ENCODE measurements at regions not wholly inside any gene's neighbourhood (a gene's known extent, or its start where the extent isn't known, plus 50 kb on each side); places are given as distances from the start of the nearest gene placed in this dataset.
A peak's percentile ranks its signal among the peaks of the same experiment; 100 is the strongest.

DNA sequence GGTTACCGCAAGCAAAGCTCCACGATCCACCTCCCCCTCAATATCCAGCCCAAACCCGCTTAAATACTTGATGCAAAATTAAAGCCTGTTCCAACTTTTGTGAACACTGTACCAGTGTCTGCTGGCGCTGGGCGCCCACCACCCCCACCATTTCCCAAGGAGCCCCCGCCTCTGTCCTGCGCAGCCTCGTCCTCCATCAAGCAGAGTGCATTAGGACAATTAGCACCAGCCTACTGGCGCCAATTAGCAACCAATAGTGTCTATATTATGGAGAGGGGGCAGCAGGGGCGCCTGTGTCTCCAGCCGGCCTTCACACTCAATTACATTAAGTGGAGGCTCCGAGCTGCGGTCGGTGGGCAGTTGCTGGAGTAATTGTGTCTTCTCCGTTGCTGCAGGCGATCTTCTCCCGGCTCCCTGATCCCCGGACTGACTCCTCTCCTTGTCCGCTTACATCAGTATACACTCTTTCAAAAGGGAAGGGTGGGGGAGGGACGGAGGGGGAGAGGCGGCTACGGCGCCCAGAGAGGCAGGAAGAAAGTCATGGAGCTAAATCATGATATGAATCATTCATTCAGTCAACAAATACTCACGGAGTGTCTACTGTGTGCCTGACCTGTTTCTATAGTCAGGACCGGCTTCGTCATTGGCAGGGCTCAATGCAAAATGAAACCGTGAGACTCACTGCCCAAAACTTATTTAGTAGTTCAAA is 707.3 kb downstream of the MED13L start:
- Histone ChIP-seq H2AFZ (ENCODE audit: low read length) (no peak overlapping the region), H3K4me2 (ENCODE audit: extremely low read depth, insufficient read depth, low read length) (peak overlapping the region; percentile 8), H3K27ac (ENCODE audit: insufficient read depth, low read length) (no peak overlapping the region), H4K20me1 (ENCODE audit: control insufficient read depth, extremely low read depth, insufficient read depth, low read length) (no peaks in the 10 kb centered on the region), H3K36me3 (ENCODE audit: control insufficient read depth, insufficient read depth, low read length) (no peaks in the 10 kb centered on the region), H3K4me3 (replicated peaks in 1 of 4; ENCODE audit: control extremely low read depth in 1 of 4, insufficient read depth in 1 of 4, low read depth in 3 of 4, low read length in 4 of 4) (peak overlapping the region in 3 of 4 experiments; percentile 4 to 33 (median 19)), H3K9me3 (ENCODE audit: control insufficient read depth, insufficient read depth, low read depth, low read length) (no peaks in the 10 kb centered on the region), H3K9ac (ENCODE audit: insufficient read depth, low read length) (no peak overlapping the region), H3K79me2 (ENCODE audit: control insufficient read depth, insufficient read depth, low read length) (no peaks in the 10 kb centered on the region), H3K4me1 (ENCODE audit: control insufficient read depth, extremely low read depth, insufficient read depth, low read length) (no peaks in the 10 kb centered on the region), H3K27me3 (ENCODE audit: control insufficient read depth, insufficient read depth, low read length) (no peaks in the 10 kb centered on the region)
- DNase-seq (ENCODE audit: low read depth in 2 of 2), result peak; percentile 18 to 73
- TF ChIP-seq, protein P1, sequence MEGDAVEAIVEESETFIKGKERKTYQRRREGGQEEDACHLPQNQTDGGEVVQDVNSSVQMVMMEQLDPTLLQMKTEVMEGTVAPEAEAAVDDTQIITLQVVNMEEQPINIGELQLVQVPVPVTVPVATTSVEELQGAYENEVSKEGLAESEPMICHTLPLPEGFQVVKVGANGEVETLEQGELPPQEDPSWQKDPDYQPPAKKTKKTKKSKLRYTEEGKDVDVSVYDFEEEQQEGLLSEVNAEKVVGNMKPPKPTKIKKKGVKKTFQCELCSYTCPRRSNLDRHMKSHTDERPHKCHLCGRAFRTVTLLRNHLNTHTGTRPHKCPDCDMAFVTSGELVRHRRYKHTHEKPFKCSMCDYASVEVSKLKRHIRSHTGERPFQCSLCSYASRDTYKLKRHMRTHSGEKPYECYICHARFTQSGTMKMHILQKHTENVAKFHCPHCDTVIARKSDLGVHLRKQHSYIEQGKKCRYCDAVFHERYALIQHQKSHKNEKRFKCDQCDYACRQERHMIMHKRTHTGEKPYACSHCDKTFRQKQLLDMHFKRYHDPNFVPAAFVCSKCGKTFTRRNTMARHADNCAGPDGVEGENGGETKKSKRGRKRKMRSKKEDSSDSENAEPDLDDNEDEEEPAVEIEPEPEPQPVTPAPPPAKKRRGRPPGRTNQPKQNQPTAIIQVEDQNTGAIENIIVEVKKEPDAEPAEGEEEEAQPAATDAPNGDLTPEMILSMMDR (conservative IDR thresholded peaks at IDR 0.05 in 1 of 2, IDR thresholded peaks at IDR 0.05 in 1 of 2; ENCODE audit: low read depth in 1 of 2, low read length in 2 of 2), result no peak
- TF ChIP-seq EZH2 (IDR thresholded peaks at IDR 0.05; ENCODE audit: low read length, missing control alignments), result no peak

DNA sequence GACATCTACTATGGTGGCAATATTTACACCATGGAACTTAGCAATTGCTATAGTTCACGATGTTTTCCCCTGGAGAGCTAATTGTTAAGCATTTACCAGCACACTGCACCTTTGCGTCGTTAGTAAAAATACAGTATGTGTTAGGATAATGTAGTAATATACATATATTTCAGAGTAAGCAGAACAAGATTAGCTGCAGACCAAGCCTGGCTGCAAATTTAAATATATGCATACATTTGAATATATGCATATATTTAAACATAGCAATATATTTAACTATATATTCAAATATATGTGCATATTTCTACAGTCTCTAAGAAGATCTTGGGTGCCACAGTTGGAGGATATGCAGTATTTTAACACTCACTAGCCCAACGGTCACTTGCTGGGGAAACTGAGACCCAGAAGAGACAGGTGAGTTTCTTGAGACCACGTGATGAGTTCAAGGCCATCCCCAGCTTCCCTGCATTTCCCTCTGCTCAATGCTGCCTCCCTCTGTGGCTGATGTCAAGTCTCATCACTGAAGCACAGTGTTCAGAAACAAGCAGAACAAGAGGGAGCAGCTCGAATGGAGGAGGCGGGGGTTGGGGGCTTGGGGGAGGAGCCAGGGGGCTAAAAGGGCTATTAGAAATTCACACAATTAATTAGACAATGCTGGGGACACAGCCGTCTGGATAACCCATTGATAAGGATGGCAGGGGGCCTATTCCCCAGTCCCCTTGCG is 708.0 kb downstream of the MED13L start:
- Histone ChIP-seq H3K4me1 (ENCODE audit: control insufficient read depth, extremely low read depth, insufficient read depth, low read length) (no peaks in the 10 kb centered on the region), H3K36me3 (ENCODE audit: control insufficient read depth, insufficient read depth, low read length) (no peaks in the 10 kb centered on the region), H3K9me3 (ENCODE audit: control insufficient read depth, insufficient read depth, low read depth, low read length) (no peaks in the 10 kb centered on the region), H3K79me2 (ENCODE audit: control insufficient read depth, insufficient read depth, low read length) (no peaks in the 10 kb centered on the region), H3K9ac (ENCODE audit: insufficient read depth, low read length) (no peak overlapping the region), H3K27me3 (ENCODE audit: control insufficient read depth, insufficient read depth, low read length) (no peaks in the 10 kb centered on the region), H2AFZ (ENCODE audit: low read length) (no peak overlapping the region), H3K27ac (ENCODE audit: insufficient read depth, low read length) (no peak overlapping the region), H3K4me3 (replicated peaks in 1 of 4; ENCODE audit: control extremely low read depth in 1 of 4, insufficient read depth in 1 of 4, low read depth in 3 of 4, low read length in 4 of 4) (no peak overlapping the region), H4K20me1 (ENCODE audit: control insufficient read depth, extremely low read depth, insufficient read depth, low read length) (no peaks in the 10 kb centered on the region), H3K4me2 (ENCODE audit: extremely low read depth, insufficient read depth, low read length) (no peak overlapping the region)
- DNase-seq (ENCODE audit: low read depth in 2 of 2), result peak in 1 of 2 donors; percentile 32
- TF ChIP-seq, protein P1 (conservative IDR thresholded peaks at IDR 0.05 in 1 of 2, IDR thresholded peaks at IDR 0.05 in 1 of 2; ENCODE audit: low read depth in 1 of 2, low read length in 2 of 2), result no peak
- TF ChIP-seq EZH2 (IDR thresholded peaks at IDR 0.05; ENCODE audit: low read length, missing control alignments), result no peak

DNA sequence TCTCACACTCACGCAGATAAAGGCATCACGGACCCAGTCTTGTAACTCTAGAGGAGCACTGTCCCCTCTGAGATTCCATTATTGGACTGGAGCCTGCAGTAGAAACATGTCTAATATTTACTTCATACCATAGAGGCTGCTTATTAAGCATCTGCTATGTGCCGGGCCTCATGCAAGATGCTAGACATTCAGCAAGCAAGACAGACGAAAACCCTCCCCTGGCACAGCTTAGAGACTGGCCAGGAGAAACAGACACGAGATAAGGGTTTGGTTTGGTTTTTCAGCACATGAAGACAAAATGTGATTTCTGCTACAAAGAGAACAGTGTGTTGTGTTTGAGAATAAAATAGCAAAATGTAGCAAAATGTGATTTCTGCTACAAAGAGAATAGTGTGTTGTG is 719.2 kb downstream of the MED13L start:
- no peak overlapping the region for H3K27ac ChIP-seq (ENCODE audit: insufficient read depth, low read length)
- no peak for DNase-seq (ENCODE audit: low read depth in 2 of 2)
- H3K36me3 ChIP-seq (ENCODE audit: control insufficient read depth, insufficient read depth, low read length), result no peaks in the 10 kb centered on the region
- no peak overlapping the region for H3K4me2 ChIP-seq (ENCODE audit: extremely low read depth, insufficient read depth, low read length)
- H3K9me3 ChIP-seq (ENCODE audit: control insufficient read depth, insufficient read depth, low read depth, low read length), result no peaks in the 10 kb centered on the region
- H3K79me2 ChIP-seq (ENCODE audit: control insufficient read depth, insufficient read depth, low read length), result no peaks in the 10 kb centered on the region
- H3K9ac ChIP-seq (ENCODE audit: insufficient read depth, low read length), result no peak overlapping the region
- TF ChIP-seq, protein P1 (conservative IDR thresholded peaks at IDR 0.05 in 1 of 2, IDR thresholded peaks at IDR 0.05 in 1 of 2; ENCODE audit: low read depth in 1 of 2, low read length in 2 of 2), result no peak
- TF ChIP-seq EZH2 (IDR thresholded peaks at IDR 0.05; ENCODE audit: low read length, missing control alignments), result no peak
- no peaks in the 10 kb centered on the region for H3K27me3 ChIP-seq (ENCODE audit: control insufficient read depth, insufficient read depth, low read length)
- H3K4me3 ChIP-seq (replicated peaks in 1 of 4; ENCODE audit: control extremely low read depth in 1 of 4, insufficient read depth in 1 of 4, low read depth in 3 of 4, low read length in 4 of 4), result no peak overlapping the region
- H4K20me1 ChIP-seq (ENCODE audit: control insufficient read depth, extremely low read depth, insufficient read depth, low read length), result no peaks in the 10 kb centered on the region
- H3K4me1 ChIP-seq (ENCODE audit: control insufficient read depth, extremely low read depth, insufficient read depth, low read length), result no peaks in the 10 kb centered on the region
- no peak overlapping the region for H2AFZ ChIP-seq (ENCODE audit: low read length)

Measured in fibroblast of lung (primary cell).